Mesenchymal stem cell (in vitro differentiated cells and primary cell): ENCODE measurements at regions not wholly inside any gene's neighbourhood (a gene's known extent, or its start where the extent isn't known, plus 50 kb on each side); places are given as distances from the start of the nearest gene placed in this dataset.

Experiments used
- DNase-seq: peaks from one replicate; pipeline ENCODE4 v3.0.0-alpha.2; 2013
- H2AFZ ChIP-seq: one replicate; pipeline ENCODE4 v1.6.1; 2013; ENCODE audit warnings: low read depth, mild to moderate bottlenecking, control low read depth, inconsistent platforms, low read length, moderate library complexity
- H2AK5ac ChIP-seq: 2 replicates; pipeline ENCODE4 v1.6.1; 2013; ENCODE audit warnings: low read length, moderate library complexity, mild to moderate bottlenecking, inconsistent platforms; ENCODE audit not compliant: severe bottlenecking
- H2BK120ac ChIP-seq: one replicate; pipeline ENCODE4 v1.6.1; 2013; ENCODE audit warnings: low read depth, mild to moderate bottlenecking, inconsistent platforms, low read length, moderate library complexity
- H2BK12ac ChIP-seq, 2 experiments: one replicate each; pipeline ENCODE4 v1.6.1; 2013; ENCODE audit warnings: inconsistent platforms in 2 of 2, low read length in 2 of 2, mild to moderate bottlenecking in 2 of 2, moderate library complexity in 2 of 2, control low read depth in 1 of 2
- H2BK15ac ChIP-seq: one replicate; pipeline ENCODE4 v1.6.1; 2013; ENCODE audit warnings: mild to moderate bottlenecking, low read depth, inconsistent platforms; ENCODE audit not compliant: poor library complexity, severe bottlenecking
- H2BK5ac ChIP-seq: 2 replicates; pipeline ENCODE4 v1.6.1; 2013; ENCODE audit warnings: low read depth, mild to moderate bottlenecking, low read length, control low read depth, inconsistent platforms; ENCODE audit not compliant: poor library complexity, severe bottlenecking
- H3K14ac ChIP-seq, 2 experiments: one replicate each; pipeline ENCODE4 v1.6.1; 2013; ENCODE audit warnings: inconsistent platforms in 2 of 2, low read length in 2 of 2, control low read depth in 1 of 2, mild to moderate bottlenecking in 1 of 2, moderate library complexity in 1 of 2
- H3K18ac ChIP-seq, 2 experiments: one replicate each; pipeline ENCODE4 v1.6.1; 2013; ENCODE audit warnings: inconsistent platforms in 2 of 2, low read length in 2 of 2, control low read depth in 1 of 2, low read depth in 1 of 2, mild to moderate bottlenecking in 1 of 2
- H3K23ac ChIP-seq, 2 experiments: one replicate each; pipeline ENCODE4 v1.6.1; 2013; ENCODE audit warnings: inconsistent platforms in 2 of 2, low read length in 2 of 2, mild to moderate bottlenecking in 2 of 2, moderate library complexity in 2 of 2, control low read depth in 1 of 2
- H3K27ac ChIP-seq: 2 replicates; pipeline ENCODE4 v1.5.1; 2013; ENCODE audit warnings: mild to moderate bottlenecking, moderate library complexity, low read length, control low read depth, inconsistent platforms; ENCODE audit not compliant: poor library complexity, severe bottlenecking
- H3K27me3 ChIP-seq, 2 experiments: 2 replicates each; pipeline versions ENCODE4 v1.6.1 to v1.7.0; 2013; ENCODE audit warnings: low read length in 2 of 2, mild to moderate bottlenecking in 2 of 2, moderate library complexity in 2 of 2, control low read depth in 1 of 2, inconsistent platforms in 1 of 2; ENCODE audit not compliant: control insufficient read depth in 1 of 2, insufficient read depth in 1 of 2
- H3K36me3 ChIP-seq, 2 experiments: 2 replicates each; pipeline versions ENCODE4 v1.6.1 to v1.7.0; 2013; ENCODE audit warnings: low read length in 2 of 2, control low read depth in 1 of 2, inconsistent platforms in 1 of 2, low read depth in 1 of 2, mild to moderate bottlenecking in 1 of 2; ENCODE audit not compliant: insufficient read depth in 2 of 2, control insufficient read depth in 1 of 2
- H3K4ac ChIP-seq, 2 experiments: one replicate each; pipeline ENCODE4 v1.6.1; 2013; ENCODE audit warnings: inconsistent platforms in 2 of 2, low read length in 2 of 2, mild to moderate bottlenecking in 2 of 2, moderate library complexity in 2 of 2, control low read depth in 1 of 2, low read depth in 1 of 2
- H3K4me1 ChIP-seq: 2 replicates; pipeline ENCODE4 v1.6.1; 2013; ENCODE audit warnings: low read depth, low read length, control low read depth; ENCODE audit not compliant: control insufficient read depth, insufficient read depth
- H3K4me2 ChIP-seq: 2 replicates; pipeline ENCODE4 v1.6.1; 2013; ENCODE audit warnings: low read length, mild to moderate bottlenecking, inconsistent platforms; ENCODE audit not compliant: poor library complexity, severe bottlenecking
- H3K4me3 ChIP-seq, 2 experiments: 2 replicates each; pipeline versions ENCODE4 v1.5.1 to v1.7.0; 2013; ENCODE audit warnings: low read length in 2 of 2, mild to moderate bottlenecking in 2 of 2, control low read depth in 1 of 2, low read depth in 1 of 2; ENCODE audit not compliant: insufficient read depth in 1 of 2
- H3K79me1 ChIP-seq: replicated peaks from 2 replicates; pipeline ENCODE4 v1.6.1; 2013; ENCODE audit warnings: mild to moderate bottlenecking, control low read depth, low read length, inconsistent platforms; ENCODE audit not compliant: poor library complexity, severe bottlenecking
- H3K9ac ChIP-seq: 2 replicates; pipeline ENCODE4 v1.7.0; 2013; ENCODE audit warnings: mild to moderate bottlenecking, low read length, moderate library complexity
- H3K9me3 ChIP-seq: 2 replicates; pipeline ENCODE4 v1.7.0; 2013; ENCODE audit warnings: mild to moderate bottlenecking, low read length; ENCODE audit not compliant: control insufficient read depth
- H4K8ac ChIP-seq: one replicate; pipeline ENCODE4 v1.6.1; 2013; ENCODE audit warnings: inconsistent platforms, mild to moderate bottlenecking, low read length, moderate library complexity
- H4K91ac ChIP-seq: one replicate; pipeline ENCODE4 v1.6.1; 2013; ENCODE audit warnings: mild to moderate bottlenecking, low read length, inconsistent platforms
- WGBS: methylation state at CpG from one replicate; pipeline ENCODE4 v1.1.7; 2013; ENCODE audit warnings: mixed read lengths; 5-methylcytosine and 5-hydroxymethylcytosine counted together

DNA sequence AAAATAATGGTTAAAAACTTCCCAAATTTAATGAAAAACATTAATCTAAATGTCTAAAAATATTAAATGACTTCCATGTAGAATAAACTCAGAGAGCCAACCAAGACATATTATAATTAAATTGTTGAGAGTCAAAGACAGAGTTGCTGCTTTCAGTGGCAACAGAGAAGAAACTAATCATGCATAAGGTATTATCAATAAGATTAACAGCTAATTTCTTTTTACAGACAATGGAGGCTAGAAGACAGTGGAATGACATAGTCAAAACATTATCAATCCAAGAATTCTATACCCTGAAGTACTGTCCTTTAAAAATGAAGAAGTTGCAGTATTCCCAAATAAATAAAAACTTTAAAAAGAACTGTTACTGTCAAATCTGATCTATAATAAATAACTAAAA lies 268.7 kb downstream of the IRX2 start:
- no peak overlapping the region for H2BK15ac ChIP-seq
- no peak overlapping the region for H2AK5ac ChIP-seq
- no peak overlapping the region for H2AFZ ChIP-seq
- H3K36me3 ChIP-seq, result no peaks in the 10 kb centered on the region
- H3K18ac ChIP-seq, result no peak overlapping the region
- H3K9ac ChIP-seq, result no peak overlapping the region
- H3K27me3 ChIP-seq, result no peaks in the 10 kb centered on the region
- no peaks in the 10 kb centered on the region for H3K4me1 ChIP-seq
- H3K9me3 ChIP-seq, result peaks cover 53% of the 10 kb centered on the region
- no peak overlapping the region for H3K23ac ChIP-seq
- no peak overlapping the region for H3K14ac ChIP-seq
- H2BK5ac ChIP-seq, result no peak overlapping the region
- no peak overlapping the region for H3K4me3 ChIP-seq
- no peak for DNase-seq
- no peak overlapping the region for H2BK120ac ChIP-seq
- no peak overlapping the region for H3K4ac ChIP-seq
- no peak overlapping the region for H3K27ac ChIP-seq
- no peak overlapping the region for H2BK12ac ChIP-seq
- H3K4me2 ChIP-seq, result no peak overlapping the region
- H3K79me1 ChIP-seq, result no peaks in the 10 kb centered on the region
- H4K8ac ChIP-seq, result no peak overlapping the region
- H4K91ac ChIP-seq, result no peak overlapping the region

DNA sequence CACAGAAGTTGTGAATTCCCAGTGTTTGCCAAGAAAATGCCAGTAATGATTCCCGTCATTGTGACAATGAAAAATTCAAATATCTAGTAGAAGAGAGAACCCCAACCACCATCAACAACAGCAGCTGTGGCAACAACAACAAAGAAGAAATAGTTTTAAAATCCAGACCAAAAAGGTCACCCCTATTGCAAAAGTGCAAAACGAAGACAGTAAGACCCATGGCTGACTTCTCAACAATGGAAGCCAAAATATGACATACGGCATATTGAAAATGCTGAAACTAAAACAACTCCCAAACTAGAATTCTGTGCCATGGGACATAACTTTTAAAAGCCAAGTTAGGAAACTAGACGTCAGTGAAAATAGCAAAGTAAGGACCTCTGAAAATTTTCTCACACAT lies 270.6 kb downstream of the IRX2 start:
- Histone ChIP-seq H3K4me3 (no peak overlapping the region), H2BK15ac (no peak overlapping the region), H3K4ac (no peak overlapping the region), H3K18ac (no peak overlapping the region), H2BK12ac (no peak overlapping the region), H4K8ac (no peak overlapping the region), H3K14ac (no peak overlapping the region), H2AFZ (no peak overlapping the region), H3K4me2 (no peak overlapping the region), H4K91ac (no peak overlapping the region), H2BK5ac (no peak overlapping the region), H3K4me1 (no peaks in the 10 kb centered on the region), H3K79me1 (no peaks in the 10 kb centered on the region), H2AK5ac (no peak overlapping the region), H3K27me3 (no peaks in the 10 kb centered on the region), H3K23ac (no peak overlapping the region), H3K9me3 (peaks cover 49% of the 10 kb centered on the region), H3K27ac (no peak overlapping the region), H3K9ac (no peak overlapping the region), H2BK120ac (no peak overlapping the region), H3K36me3 (no peaks in the 10 kb centered on the region)
- no peak for DNase-seq
- WGBS, result 78% methylated on average over 4 of the region's 4 CpGs

DNA sequence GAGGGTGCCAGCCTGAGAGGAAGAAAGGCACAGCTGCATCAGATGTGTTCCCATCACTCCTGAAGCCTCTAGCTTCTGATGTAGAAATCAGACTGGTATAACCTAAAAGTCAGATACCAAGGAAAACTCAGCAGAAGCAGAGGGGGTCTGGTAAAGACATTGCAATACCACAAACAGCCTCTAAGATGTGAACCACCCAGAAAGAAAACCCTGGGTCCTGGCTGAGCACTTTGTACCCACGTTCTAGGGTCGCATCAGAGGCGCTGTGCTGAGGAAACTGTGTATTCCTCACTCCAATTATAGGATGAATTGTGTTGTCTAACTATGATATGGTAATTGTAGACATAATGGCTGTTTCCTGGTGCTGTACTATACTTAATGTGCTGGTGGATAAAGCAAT lies 275.6 kb downstream of the IRX2 start:
- no peak for DNase-seq
- Histone ChIP-seq H3K4me1 (no peaks in the 10 kb centered on the region), H3K79me1 (no peaks in the 10 kb centered on the region), H3K9me3 (peaks cover 21% of the 10 kb centered on the region), H3K27me3 (no peaks in the 10 kb centered on the region), H2BK12ac (no peak overlapping the region), H4K91ac (no peak overlapping the region), H2AFZ (no peak overlapping the region), H2AK5ac (no peak overlapping the region), H3K36me3 (no peaks in the 10 kb centered on the region), H3K23ac (no peak overlapping the region), H3K18ac (no peak overlapping the region), H4K8ac (no peak overlapping the region), H3K9ac (no peak overlapping the region), H3K4me3 (no peak overlapping the region), H2BK15ac (no peak overlapping the region), H3K14ac (no peak overlapping the region), H2BK5ac (no peak overlapping the region), H2BK120ac (no peak overlapping the region), H3K4me2 (no peak overlapping the region), H3K27ac (no peak overlapping the region), H3K4ac (no peak overlapping the region)
- 57% methylated on average over 3 of the region's 3 CpGs for WGBS

DNA sequence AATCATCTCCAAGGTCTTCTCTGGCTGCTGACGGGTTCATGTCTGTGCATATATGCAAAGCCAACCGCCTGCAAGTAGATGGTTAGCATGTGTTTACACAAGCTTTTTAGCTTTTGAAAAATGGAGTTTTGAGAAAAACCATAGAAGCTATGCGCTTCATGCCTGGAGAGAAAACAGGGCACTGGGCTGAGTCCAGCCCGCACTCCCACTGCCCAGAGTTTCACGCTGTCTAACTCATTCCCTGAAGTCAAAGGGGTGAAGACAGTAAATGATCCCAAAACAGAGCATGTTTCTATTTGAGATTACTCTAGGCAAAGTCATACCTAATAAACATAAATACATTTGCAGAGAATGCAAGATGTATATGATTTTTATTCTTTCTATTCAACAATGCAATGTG lies 278.8 kb downstream of the IRX2 start:
- no peaks in the 10 kb centered on the region for H3K4me1 ChIP-seq
- H2BK15ac ChIP-seq, result no peak overlapping the region
- H3K18ac ChIP-seq, result no peak overlapping the region
- H3K4ac ChIP-seq, result no peak overlapping the region
- no peak for DNase-seq
- H2BK12ac ChIP-seq, result no peak overlapping the region
- H2AFZ ChIP-seq, result no peak overlapping the region
- H3K27ac ChIP-seq, result no peak overlapping the region
- H2AK5ac ChIP-seq, result no peak overlapping the region
- no peak overlapping the region for H3K4me2 ChIP-seq
- H3K79me1 ChIP-seq, result no peaks in the 10 kb centered on the region
- WGBS, result 96% methylated on average over 5 of the region's 5 CpGs
- no peak overlapping the region for H4K91ac ChIP-seq
- H4K8ac ChIP-seq, result no peak overlapping the region
- H2BK5ac ChIP-seq, result no peak overlapping the region
- no peaks in the 10 kb centered on the region for H3K9me3 ChIP-seq
- no peak overlapping the region for H2BK120ac ChIP-seq
- no peak overlapping the region for H3K14ac ChIP-seq
- no peak overlapping the region for H3K23ac ChIP-seq
- H3K4me3 ChIP-seq, result no peak overlapping the region
- H3K36me3 ChIP-seq, result no peaks in the 10 kb centered on the region
- no peak overlapping the region for H3K9ac ChIP-seq
- no peaks in the 10 kb centered on the region for H3K27me3 ChIP-seq
